Stimulated activated CD4-positive, alpha-beta T cell treated with anti-CD3 and anti-CD28 coated beads, Interleukin-15, amount 100 ng/mL, for 24 hours (primary cell): ENCODE measurements at regions not wholly inside any gene's neighbourhood (a gene's known extent, or its start where the extent isn't known, plus 50 kb on each side); places are given as distances from the start of the nearest gene placed in this dataset.
"Not testable (repeated sequence)": the region's sequence is repeated elsewhere in the genome, so short reads cannot be mapped to it uniquely, and the experiment has no call there.

Experiments
- DNase-seq: peaks from one replicate; pipeline ENCODE4 v3.0.0-alpha.2; 2020

- no peak for DNase-seq
Observed at GRCh38 chr3:126292318-126293070, 64.7 kb downstream of the KLF15 start.

- no peak for DNase-seq
Observed at GRCh38 chr3:126291537-126291936, 65.7 kb downstream of the KLF15 start.

- no peak for DNase-seq
Observed at GRCh38 chr3:126291061-126291460, 66.1 kb downstream of the KLF15 start.

GRCh38 chr3:126290325-126290724 is 66.9 kb downstream of the KLF15 start:
- no peak for DNase-seq

DNA sequence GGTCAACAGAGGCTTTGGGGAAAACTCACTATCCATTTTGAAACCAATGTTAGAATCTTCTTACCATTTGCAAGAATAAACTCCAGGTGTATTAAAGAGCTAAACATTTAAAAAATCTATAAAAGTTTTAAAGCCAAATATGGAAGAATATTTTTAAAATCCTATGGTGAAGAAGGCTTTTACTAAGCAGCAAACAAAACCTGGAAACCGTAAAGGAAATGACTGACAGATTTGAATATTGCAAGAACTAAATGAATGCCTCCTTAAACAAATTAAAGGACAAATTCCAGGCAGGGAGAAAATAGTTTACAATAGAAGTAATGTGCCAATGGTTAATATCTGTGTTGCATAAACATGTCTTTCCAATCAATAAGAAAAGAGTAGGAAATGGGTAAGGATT is 68.1 kb downstream of the KLF15 start:
- DNase-seq, result no peak

DNA sequence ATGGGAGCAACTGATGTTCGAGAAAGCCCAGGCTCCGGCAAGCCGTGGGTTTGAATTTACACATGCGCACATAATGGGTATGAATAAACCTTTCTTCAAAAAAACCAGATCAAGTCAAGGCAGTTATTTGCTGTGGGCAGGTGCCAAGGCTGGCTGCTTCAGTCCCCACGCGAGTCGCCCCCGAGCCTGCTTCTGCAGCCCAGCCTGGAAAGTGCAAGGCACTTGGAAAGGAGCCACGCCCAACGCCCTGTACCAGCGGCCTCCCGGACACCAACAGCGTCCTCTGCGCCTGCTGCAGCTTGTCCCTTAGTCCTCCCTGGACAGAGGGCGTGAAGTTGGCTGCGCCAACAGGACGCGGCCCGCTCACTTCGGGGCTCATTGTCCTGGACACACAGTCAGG is 68.9 kb downstream of the KLF15 start:
- no peak for DNase-seq

GRCh38 chr3:126287536-126288241 is 69.5 kb downstream of the KLF15 start:
- DNase-seq, result no peak

DNA sequence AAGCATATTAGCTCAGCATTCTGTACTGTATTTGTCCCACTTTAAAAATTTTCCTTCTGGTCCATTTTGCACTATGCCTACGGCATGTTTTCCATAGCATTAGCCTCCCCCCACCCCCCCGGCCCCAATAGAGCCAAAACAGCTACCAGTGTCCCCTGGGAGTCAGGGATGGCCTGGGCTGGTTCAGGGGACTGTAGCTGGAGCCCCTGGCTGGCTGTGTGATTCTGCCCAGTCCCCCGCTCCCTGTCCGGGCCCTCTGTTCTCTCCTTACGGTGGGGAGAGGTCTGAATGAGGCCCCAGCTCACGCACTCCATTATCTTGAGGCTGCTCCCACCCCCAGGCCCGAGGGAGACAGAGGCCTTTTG is 70.1 kb downstream of the KLF15 start:
- DNase-seq, result no peak

GRCh38 chr3:126285369-126285768 is 71.8 kb downstream of the KLF15 start:
- no peak for DNase-seq

GRCh38 chr3:126284258-126284904 is 72.8 kb downstream of the KLF15 start:
- DNase-seq, result no peak

DNA sequence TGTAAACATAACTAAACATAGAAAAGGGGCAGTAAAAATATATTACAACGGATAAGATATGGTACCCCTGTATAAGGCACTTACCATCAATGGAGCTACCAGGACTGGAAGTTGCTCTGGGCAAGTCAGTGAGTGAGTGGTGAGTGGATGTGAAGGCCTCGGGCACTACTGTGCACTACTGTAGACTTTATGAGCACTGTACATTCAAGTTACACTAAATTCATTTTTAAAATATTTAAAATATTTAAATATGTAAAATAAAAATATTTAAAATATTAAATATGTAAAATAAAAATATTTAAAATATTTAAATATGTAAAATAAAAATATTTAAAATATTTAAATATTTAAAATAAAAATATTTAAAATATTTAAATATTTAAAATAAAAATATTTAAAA is 73.6 kb downstream of the KLF15 start:
- not testable (repeated sequence) for DNase-seq

DNA sequence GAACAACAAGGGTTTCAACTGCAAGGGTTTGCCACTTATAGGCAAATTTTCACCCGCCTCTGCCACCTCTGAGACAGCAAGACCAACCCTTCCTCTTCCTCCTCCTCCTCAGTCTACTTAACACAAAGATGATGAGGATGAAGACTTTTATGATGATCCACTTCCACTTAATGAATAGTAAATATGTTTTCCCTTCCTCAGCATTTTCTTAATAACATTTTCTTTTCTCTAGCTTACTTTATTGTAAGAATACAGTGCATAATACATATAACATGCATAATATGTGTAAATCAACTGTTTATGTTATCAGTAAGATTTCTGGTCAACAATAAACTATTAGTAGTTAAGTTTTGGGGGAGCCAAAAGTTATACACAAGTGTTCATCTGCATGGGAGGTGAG is 77.4 kb downstream of the KLF15 start:
- DNase-seq, result no peak

DNA sequence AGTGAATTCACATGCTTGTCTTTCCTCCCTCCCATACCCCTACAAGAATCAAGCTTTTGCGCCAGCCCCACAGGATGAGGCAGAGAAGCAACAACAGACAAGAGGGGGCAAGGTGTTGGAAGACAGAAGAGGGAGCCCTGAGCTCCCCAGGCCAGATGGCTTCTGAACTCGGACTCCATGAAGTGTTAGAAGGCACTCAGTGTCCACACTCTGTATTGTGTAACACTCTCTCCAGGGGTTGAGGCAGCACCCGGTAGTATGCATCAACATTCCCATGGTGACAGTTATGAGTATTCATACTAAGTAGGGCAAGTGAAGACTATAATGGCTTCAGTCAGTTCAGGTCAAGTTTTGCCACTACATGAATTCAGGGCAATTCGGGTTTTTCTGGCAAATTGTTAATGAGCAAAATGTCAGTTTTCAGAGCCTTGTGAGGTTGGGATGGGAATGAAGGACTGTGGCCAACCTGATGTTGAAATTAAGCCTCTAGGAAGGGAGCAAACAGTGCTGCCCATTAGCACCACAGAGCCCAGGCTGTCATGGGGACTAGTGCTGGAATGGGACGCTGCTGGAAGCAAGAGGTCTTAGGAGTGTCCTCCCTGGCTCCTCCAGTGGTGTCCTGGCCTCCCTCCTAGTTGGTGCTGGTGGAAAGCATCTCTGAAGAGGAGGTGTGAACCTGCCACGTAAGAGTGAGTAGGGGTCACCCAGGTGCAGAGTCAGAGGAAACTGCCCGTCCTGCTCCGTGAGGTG is 79.4 kb downstream of the KLF15 start:
- DNase-seq, result no peak

DNA sequence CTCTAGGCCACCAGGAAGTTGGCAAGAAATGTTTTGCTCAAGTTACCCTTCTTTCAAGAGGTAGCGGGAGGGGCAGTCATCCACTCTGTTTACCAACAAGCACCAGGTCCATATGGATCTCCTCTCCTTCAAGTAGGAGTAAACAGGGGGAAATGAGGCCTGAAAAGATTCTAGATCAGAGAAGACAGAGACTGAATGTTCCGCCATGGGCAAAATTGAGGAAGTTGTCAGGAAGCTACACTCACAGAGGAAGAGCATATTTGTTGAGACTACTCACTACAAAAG is 81.6 kb downstream of the KLF15 start:
- no peak for DNase-seq

GRCh38 chr3:126274735-126275619 is 82.2 kb downstream of the KLF15 start:
- no peak for DNase-seq

- DNase-seq, result no peak
Observed at GRCh38 chr3:126270145-126270811, 86.9 kb downstream of the KLF15 start.

GRCh38 chr3:126269354-126269753 is 87.9 kb downstream of the KLF15 start:
- no peak for DNase-seq

DNA sequence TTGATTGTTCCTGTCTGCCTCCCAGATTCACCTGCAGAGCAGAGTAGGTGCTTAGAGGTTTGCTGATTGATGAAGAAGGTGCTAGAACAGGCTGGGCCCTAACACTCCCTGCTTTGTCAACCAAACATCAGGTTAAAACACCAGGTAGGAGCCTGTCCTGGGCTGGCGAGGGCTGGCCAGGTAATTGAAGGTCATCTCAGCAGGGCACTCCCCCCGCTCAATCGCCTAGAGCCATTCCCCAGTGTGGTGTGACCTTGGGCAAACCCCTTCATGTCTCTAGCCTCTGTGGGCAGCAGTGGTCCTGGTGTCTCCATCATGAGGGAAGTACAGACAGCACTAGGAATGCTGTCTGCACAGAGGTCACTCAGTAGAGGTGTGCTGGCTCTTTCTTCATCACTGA is 88.3 kb downstream of the KLF15 start:
- no peak for DNase-seq

DNA sequence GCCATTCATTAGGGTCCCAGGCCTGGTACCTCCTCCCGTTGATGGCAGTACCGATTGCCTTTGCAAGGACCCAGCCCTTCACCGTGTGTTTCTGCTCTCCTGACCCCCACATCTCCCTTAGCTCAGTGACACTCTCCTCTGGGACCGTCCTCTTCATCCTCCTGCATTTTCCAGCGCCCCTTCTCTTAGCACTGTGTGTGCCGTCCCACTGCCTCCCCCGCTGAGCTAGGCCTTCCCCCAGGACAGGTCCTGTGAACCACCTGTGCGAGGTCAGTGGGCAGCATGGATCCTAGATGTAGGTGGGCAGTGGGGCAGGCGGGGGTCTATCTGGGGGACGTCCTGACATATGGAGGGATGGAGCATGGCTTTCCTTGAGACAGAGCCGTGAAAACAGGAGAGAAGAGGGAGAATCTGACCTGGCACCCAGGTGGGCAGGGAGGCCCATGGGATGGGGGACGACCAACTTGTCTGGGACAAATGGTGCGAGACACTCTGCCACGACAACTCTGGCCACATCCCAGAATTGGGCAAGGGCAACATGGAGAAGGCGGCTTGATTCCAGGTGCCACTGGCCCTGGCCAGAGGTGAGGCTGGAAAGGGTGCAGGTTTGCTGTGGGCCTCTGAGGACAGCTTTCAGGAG is 87.7 kb upstream of the ALDH1L1 start:
- DNase-seq, result no peak

- DNase-seq, result no peak
Observed at GRCh38 chr3:126267169-126267975, 87.0 kb upstream of the ALDH1L1 start.

GRCh38 chr3:126266850-126267168 is 86.4 kb upstream of the ALDH1L1 start:
- no peak for DNase-seq
